Trophoblast cell (in vitro differentiated cells and primary cell): ENCODE measurements at regions not wholly inside any gene's neighbourhood (a gene's known extent, or its start where the extent isn't known, plus 50 kb on each side); places are given as distances from the start of the nearest gene placed in this dataset.

Experiments
- DNase-seq, 2 donors: peaks; one replicate each; pipeline ENCODE4 v3.0.0-alpha.2; 2016
- H2AFZ ChIP-seq: 2 replicates; pipeline ENCODE4 v1.6.1; 2013; ENCODE audit warnings: low read length, moderate library complexity, mild to moderate bottlenecking; ENCODE audit not compliant: insufficient read depth, poor library complexity
- H2AK5ac ChIP-seq: 2 replicates; pipeline ENCODE4 v1.6.1; 2013; ENCODE audit warnings: mild to moderate bottlenecking, low read length
- H2BK120ac ChIP-seq: 2 replicates; pipeline ENCODE4 v1.6.1; 2013; ENCODE audit warnings: low read length, mild to moderate bottlenecking, moderate library complexity; ENCODE audit not compliant: insufficient read depth, poor library complexity
- H2BK12ac ChIP-seq: 2 replicates; pipeline ENCODE4 v1.6.1; 2013; ENCODE audit warnings: mild to moderate bottlenecking, low read length, moderate library complexity
- H2BK5ac ChIP-seq: 2 replicates; pipeline ENCODE4 v1.6.1; 2013; ENCODE audit warnings: low read length, low read depth, moderate library complexity, mild to moderate bottlenecking; ENCODE audit not compliant: poor library complexity
- H3K14ac ChIP-seq: 2 replicates; pipeline ENCODE4 v1.6.1; 2013; ENCODE audit warnings: mild to moderate bottlenecking, low read length
- H3K18ac ChIP-seq: 2 replicates; pipeline ENCODE4 v1.6.1; 2013; ENCODE audit warnings: mild to moderate bottlenecking, low read length
- H3K23ac ChIP-seq: 2 replicates; pipeline ENCODE4 v1.6.1; 2013; ENCODE audit warnings: low read length
- H3K27ac ChIP-seq: 2 replicates; pipeline ENCODE4 v1.5.1; 2013; ENCODE audit warnings: low read depth, mild to moderate bottlenecking, inconsistent platforms, low read length, moderate library complexity
- H3K27me3 ChIP-seq: 2 replicates; pipeline ENCODE4 v1.6.1; 2013; ENCODE audit warnings: inconsistent platforms, mild to moderate bottlenecking, low read length, moderate library complexity; ENCODE audit not compliant: insufficient read depth
- H3K36me3 ChIP-seq, 2 experiments: 1 replicate in 1 of 2; 2 replicates in 1 of 2; pipeline ENCODE4 v1.6.1; 2013; ENCODE audit warnings: low read length in 2 of 2, mild to moderate bottlenecking in 2 of 2, moderate library complexity in 1 of 2; ENCODE audit not compliant: insufficient read depth in 2 of 2, control insufficient read depth in 1 of 2
- H3K4ac ChIP-seq: 2 replicates; pipeline ENCODE4 v1.6.1; 2013; ENCODE audit warnings: low read depth, mild to moderate bottlenecking, low read length, moderate library complexity
- H3K4me1 ChIP-seq, 2 experiments: 1 replicate in 1 of 2; 2 replicates in 1 of 2; pipeline ENCODE4 v1.6.1; 2013; ENCODE audit warnings: low read length in 2 of 2, mild to moderate bottlenecking in 2 of 2, moderate library complexity in 1 of 2; ENCODE audit not compliant: insufficient read depth in 2 of 2, control insufficient read depth in 1 of 2
- H3K4me2 ChIP-seq: 2 replicates; pipeline ENCODE4 v1.6.1; 2013; ENCODE audit warnings: inconsistent platforms, mild to moderate bottlenecking, low read length, moderate library complexity
- H3K4me3 ChIP-seq: 2 replicates; pipeline ENCODE4 v1.5.1; 2013; ENCODE audit warnings: mild to moderate bottlenecking, low read depth, low read length, inconsistent platforms
- H3K79me1 ChIP-seq: one replicate; pipeline ENCODE4 v1.6.1; 2013; ENCODE audit warnings: low read length
- H3K79me2 ChIP-seq: 2 replicates; pipeline ENCODE4 v1.6.1; 2013; ENCODE audit warnings: low read length, mild to moderate bottlenecking; ENCODE audit not compliant: control insufficient read depth, insufficient read depth, poor library complexity
- H3K9ac ChIP-seq: 2 replicates; pipeline ENCODE4 v1.6.1; 2013; ENCODE audit warnings: mild to moderate bottlenecking, low read length
- H3K9me3 ChIP-seq: 2 replicates; pipeline ENCODE4 v1.6.1; 2013; ENCODE audit warnings: low read depth, mild to moderate bottlenecking, control low read depth, inconsistent platforms, low read length; ENCODE audit not compliant: insufficient read depth
- H4K12ac ChIP-seq: 2 replicates; pipeline ENCODE4 v1.6.1; 2013; ENCODE audit warnings: low read depth, mild to moderate bottlenecking, low read length, moderate library complexity
- H4K8ac ChIP-seq: 2 replicates; pipeline ENCODE4 v1.6.1; 2013; ENCODE audit warnings: low read depth, mild to moderate bottlenecking, low read length, moderate library complexity
- H4K91ac ChIP-seq: one replicate; pipeline ENCODE4 v1.6.1; 2013; ENCODE audit warnings: low read depth, mild to moderate bottlenecking, low read length, moderate library complexity
- WGBS: extraction: QIAGEN DNeasy Blood & Tissue Kit; methylation state at CpG from one replicate; pipeline ENCODE4 v1.1.7; 2013; ENCODE audit warnings: missing lambda C conversion rate; ENCODE audit not compliant: insufficient read length, insufficient coverage; ENCODE audit errors: extremely low coverage; 5-methylcytosine and 5-hydroxymethylcytosine counted together

DNA sequence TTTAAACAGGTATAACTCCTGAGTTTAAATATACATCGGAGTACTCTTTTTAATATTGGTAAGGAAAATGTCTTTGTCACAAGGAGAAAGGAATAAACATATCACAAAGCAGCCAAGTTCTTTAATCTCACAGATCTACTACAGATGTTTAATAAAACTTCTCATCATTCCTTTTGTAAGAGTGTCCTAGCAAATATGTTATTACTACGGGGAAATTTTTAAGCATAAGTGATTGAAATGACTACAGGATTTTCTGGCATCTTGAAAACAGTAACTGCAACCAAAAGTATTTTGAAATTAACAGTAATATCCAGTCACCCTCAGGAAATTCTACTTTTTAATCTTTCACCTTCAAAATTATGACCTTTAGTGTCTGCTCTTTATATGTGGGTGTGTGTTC is 403.1 kb downstream of the IRS1 start:
- Histone ChIP-seq H2BK120ac (no peak overlapping the region), H3K4ac (no peak overlapping the region), H4K12ac (no peak overlapping the region), H3K14ac (no peak overlapping the region), H2BK12ac (no peak overlapping the region), H3K18ac (no peak overlapping the region), H3K27me3 (no peaks in the 10 kb centered on the region), H3K36me3 (no peaks in the 10 kb centered on the region), H3K9ac (no peak overlapping the region), H3K9me3 (no peaks in the 10 kb centered on the region), H2AFZ (no peak overlapping the region), H4K8ac (no peak overlapping the region), H4K91ac (no peak overlapping the region), H3K4me2 (no peak overlapping the region), H3K4me3 (no peak overlapping the region), H3K4me1 (no peaks in the 10 kb centered on the region), H3K23ac (no peak overlapping the region), H2BK5ac (no peak overlapping the region), H3K79me1 (no peaks in the 10 kb centered on the region), H3K27ac (no peak overlapping the region), H3K79me2 (no peaks in the 10 kb centered on the region), H2AK5ac (no peak overlapping the region)
- no CpG with 5 or more reads among the region's 2 CpGs for WGBS
- no peak for DNase-seq

DNA sequence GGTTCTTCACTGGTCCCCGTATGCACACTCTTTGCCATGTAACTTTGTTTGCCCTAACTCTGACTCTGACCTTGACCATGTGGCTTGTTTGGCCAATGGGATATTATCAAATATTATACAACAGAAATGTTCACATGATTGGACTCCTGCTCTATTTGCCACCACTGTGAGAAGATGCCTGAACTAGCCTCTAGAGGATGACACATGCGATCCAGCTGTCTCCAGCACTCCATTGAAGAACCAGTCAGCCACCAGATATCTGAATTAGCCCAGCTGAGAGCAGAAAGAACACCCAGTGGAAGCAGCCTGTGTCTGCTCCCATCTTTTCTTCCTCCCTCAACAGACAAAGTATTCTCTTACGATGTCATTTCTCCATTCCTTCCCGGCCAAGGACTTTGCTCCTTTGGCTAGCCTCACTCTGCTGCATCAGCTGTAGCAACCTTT is 412.1 kb downstream of the IRS1 start:
- H3K79me1 ChIP-seq: no peaks in the 10 kb centered on the region
- no peak overlapping the region for H3K18ac ChIP-seq
- no peaks in the 10 kb centered on the region for H3K79me2 ChIP-seq
- no peak overlapping the region for H3K9ac ChIP-seq
- no peaks in the 10 kb centered on the region for H3K9me3 ChIP-seq
- no peak overlapping the region for H3K4me3 ChIP-seq
- H3K14ac ChIP-seq: no peak overlapping the region
- H3K4ac ChIP-seq: no peak overlapping the region
- H2AFZ ChIP-seq: no peak overlapping the region
- H3K27me3 ChIP-seq: no peaks in the 10 kb centered on the region
- no peak overlapping the region for H4K8ac ChIP-seq
- no peak overlapping the region for H2BK120ac ChIP-seq
- no peak overlapping the region for H4K91ac ChIP-seq
- H2BK12ac ChIP-seq: no peak overlapping the region
- H2AK5ac ChIP-seq: no peak overlapping the region
- H3K23ac ChIP-seq: no peak overlapping the region
- H2BK5ac ChIP-seq: no peak overlapping the region
- WGBS: no CpG with 5 or more reads among the region's 4 CpGs
- DNase-seq: no peak
- no peak overlapping the region for H3K4me2 ChIP-seq
- no peaks in the 10 kb centered on the region for H3K36me3 ChIP-seq
- no peaks in the 10 kb centered on the region for H3K4me1 ChIP-seq
- no peak overlapping the region for H3K27ac ChIP-seq
- H4K12ac ChIP-seq: no peak overlapping the region

DNA sequence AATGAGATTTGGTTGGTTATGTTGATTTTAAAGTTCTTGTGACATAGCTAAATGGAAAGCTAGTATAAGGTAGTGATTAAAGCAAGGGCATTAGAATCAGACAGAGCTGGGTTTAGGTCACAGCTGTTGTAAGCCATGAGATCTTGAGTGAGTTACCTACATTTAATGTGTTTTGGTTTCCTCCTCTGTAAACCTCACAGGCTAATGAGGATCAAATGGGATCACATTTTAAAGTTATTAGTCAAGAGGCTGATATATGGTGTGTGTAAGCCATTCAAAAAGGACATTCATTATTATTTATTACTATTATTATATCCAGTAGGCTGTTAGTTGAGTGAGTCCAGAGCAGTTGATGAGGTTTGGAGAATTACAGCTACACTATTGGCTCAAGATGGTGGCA is 416.2 kb downstream of the IRS1 start:
- no peak overlapping the region for H4K8ac ChIP-seq
- H4K12ac ChIP-seq: no peak overlapping the region
- H2BK5ac ChIP-seq: no peak overlapping the region
- no peaks in the 10 kb centered on the region for H3K4me1 ChIP-seq
- no peaks in the 10 kb centered on the region for H3K9me3 ChIP-seq
- no peak overlapping the region for H3K4me2 ChIP-seq
- no peaks in the 10 kb centered on the region for H3K79me1 ChIP-seq
- H2BK120ac ChIP-seq: no peak overlapping the region
- H3K36me3 ChIP-seq: no peaks in the 10 kb centered on the region
- no peak overlapping the region for H3K4ac ChIP-seq
- H2AK5ac ChIP-seq: no peak overlapping the region
- H3K23ac ChIP-seq: no peak overlapping the region
- no peak overlapping the region for H2AFZ ChIP-seq
- DNase-seq: no peak
- H3K4me3 ChIP-seq: no peak overlapping the region
- no peaks in the 10 kb centered on the region for H3K27me3 ChIP-seq
- H3K18ac ChIP-seq: no peak overlapping the region
- no peak overlapping the region for H3K27ac ChIP-seq
- no peak overlapping the region for H4K91ac ChIP-seq
- H3K14ac ChIP-seq: no peak overlapping the region
- no peak overlapping the region for H3K9ac ChIP-seq
- no peak overlapping the region for H2BK12ac ChIP-seq
- no peaks in the 10 kb centered on the region for H3K79me2 ChIP-seq

DNA sequence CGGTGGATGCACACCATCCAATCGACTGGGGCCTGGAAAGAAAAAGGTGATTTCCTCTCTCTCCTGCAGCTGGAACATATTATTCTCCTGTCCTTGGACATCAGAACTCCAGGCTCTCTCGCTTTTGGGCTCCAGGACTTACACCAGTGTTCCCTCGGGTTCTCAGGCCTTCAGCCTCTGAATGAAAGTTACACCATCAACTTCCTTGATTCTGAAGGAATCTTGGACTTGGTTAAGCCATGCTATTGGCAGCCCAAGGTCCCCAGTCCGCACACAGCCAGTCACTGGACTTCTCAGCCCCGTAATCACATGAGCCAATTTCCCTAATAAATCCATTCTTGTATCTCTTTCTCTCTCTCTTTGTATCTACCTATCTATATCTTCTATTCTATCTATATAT is 418.9 kb downstream of the IRS1 start:
- no CpG with 5 or more reads among the region's 6 CpGs for WGBS
- no peak overlapping the region for H2BK120ac ChIP-seq

More for the DNA sequence above, 418.9 kb downstream of the IRS1 start:
- Histone ChIP-seq H3K79me1 (no peaks in the 10 kb centered on the region), H3K4me3 (no peak overlapping the region), H4K8ac (no peak overlapping the region), H4K91ac (no peak overlapping the region), H3K14ac (no peak overlapping the region), H3K9ac (no peak overlapping the region), H3K36me3 (no peaks in the 10 kb centered on the region), H2BK5ac (no peak overlapping the region), H3K18ac (no peak overlapping the region), H3K4me2 (no peak overlapping the region), H3K4me1 (no peaks in the 10 kb centered on the region), H3K27me3 (no peaks in the 10 kb centered on the region), H3K79me2 (no peaks in the 10 kb centered on the region), H2BK12ac (no peak overlapping the region), H2AFZ (no peak overlapping the region), H3K23ac (no peak overlapping the region), H3K4ac (no peak overlapping the region), H3K27ac (no peak overlapping the region), H4K12ac (no peak overlapping the region), H2AK5ac (no peak overlapping the region), H3K9me3 (no peaks in the 10 kb centered on the region)
- no peak for DNase-seq
